Caco-2 (cell line): ENCODE measurements at regions not wholly inside any gene's neighbourhood (a gene's known extent, or its start where the extent isn't known, plus 50 kb on each side); places are given as distances from the start of the nearest gene placed in this dataset.

Experiments
- BruUV-seq: library from RNA; stranded (reverse); fragments of 400-500 nt; replicated peaks from 2 replicates; lab custom pipeline; 2021; lab: Mats Ljungman, UMichigan
- CTCF ChIA-PET: fragments of 300-600 bp; sonication (Branson Sonifier 250); formaldehyde crosslinking; loops from one replicate; lab custom pipeline; 2022; ENCODE audit warnings: antibody characterized with exemption; lab: Charles Lee
- POLR2A ChIA-PET: fragments of 300-600 bp; sonication (Branson Sonifier 250); formaldehyde crosslinking; loops from one replicate; lab custom pipeline; 2022; ENCODE audit warnings: antibody characterized with exemption; lab: Charles Lee
- DNase-seq, 2 experiments: peaks; one replicate each; pipeline versions ENCODE4 v3.0.0 to v3.0.0-alpha.2; 2020 to 2022
- H3K27me3 ChIP-seq: replicated peaks from 2 replicates; pipeline ENCODE4 v1.6.0; 2011; ENCODE audit warnings: low read length; ENCODE audit not compliant: control insufficient read depth, insufficient read depth
- H3K36me3 ChIP-seq: 2 replicates; pipeline ENCODE4 v1.5.1; 2011; ENCODE audit warnings: low read length; ENCODE audit not compliant: control insufficient read depth, insufficient read depth
- H3K4me1 ChIP-seq: fragments of 250-450 bp; sonication (Bioruptor Pico); 2 replicates; pipeline ENCODE4 v1.5.1; 2020; ENCODE audit warnings: mild to moderate bottlenecking
- H3K4me3 ChIP-seq: 2 replicates; pipeline ENCODE4 v1.5.1; 2011; ENCODE audit warnings: low read depth, mild to moderate bottlenecking, control low read depth, low read length
- H3K9me3 ChIP-seq: fragments of 250-450 bp; sonication (Bioruptor Pico); 2 replicates; pipeline ENCODE4 v1.5.1; 2020; ENCODE audit warnings: mild to moderate bottlenecking, moderate library complexity
- H3K27ac Mint-ChIP-seq: one replicate; pipeline ENCODE4 v1.8.0; 2022; ENCODE audit warnings: mixed read lengths; ENCODE audit not compliant: unreplicated experiment
- H3K27me3 Mint-ChIP-seq: one replicate; pipeline ENCODE4 v1.8.0; 2022; ENCODE audit warnings: mixed read lengths; ENCODE audit not compliant: insufficient read depth, unreplicated experiment
- H3K36me3 Mint-ChIP-seq: one replicate; pipeline ENCODE4 v1.8.0; 2022; ENCODE audit warnings: mild to moderate bottlenecking, mixed read lengths; ENCODE audit not compliant: insufficient read depth, unreplicated experiment
- H3K4me1 Mint-ChIP-seq: one replicate; pipeline ENCODE4 v1.8.0; 2022; ENCODE audit warnings: low read depth, mixed read lengths; ENCODE audit not compliant: unreplicated experiment
- H3K4me3 Mint-ChIP-seq: one replicate; pipeline ENCODE4 v1.8.0; 2022; ENCODE audit warnings: mild to moderate bottlenecking, moderate library complexity, mixed read lengths; ENCODE audit not compliant: unreplicated experiment
- H3K9me3 Mint-ChIP-seq: one replicate; pipeline ENCODE4 v1.8.0; 2022; ENCODE audit warnings: mixed read lengths; ENCODE audit not compliant: unreplicated experiment
- intact Hi-C: fragments of 100-400 bp; cut with micrococcal nuclease; formaldehyde crosslinking; loops from one replicate; pipeline ENCODE4 v1.10.0; 2022; ENCODE audit not compliant: unreplicated experiment
- TF ChIP-seq, protein P1 (sequence below), 2 experiments: fragments of 200-600 bp in 1 of 2; IDR thresholded peaks; 1 replicate in 1 of 2; 2 replicates in 1 of 2; pipeline versions ENCODE4 v1.5.1 to v1.8.0; 2011 to 2022; ENCODE audit warnings: antibody characterized with exemption in 1 of 2, control low read depth in 1 of 2, inconsistent platforms in 1 of 2, low read depth in 1 of 2, low read length in 1 of 2, mild to moderate bottlenecking in 1 of 2, moderate library complexity in 1 of 2; ENCODE audit not compliant: insufficient read depth in 1 of 2, severe bottlenecking in 1 of 2, unreplicated experiment in 1 of 2

DNA sequence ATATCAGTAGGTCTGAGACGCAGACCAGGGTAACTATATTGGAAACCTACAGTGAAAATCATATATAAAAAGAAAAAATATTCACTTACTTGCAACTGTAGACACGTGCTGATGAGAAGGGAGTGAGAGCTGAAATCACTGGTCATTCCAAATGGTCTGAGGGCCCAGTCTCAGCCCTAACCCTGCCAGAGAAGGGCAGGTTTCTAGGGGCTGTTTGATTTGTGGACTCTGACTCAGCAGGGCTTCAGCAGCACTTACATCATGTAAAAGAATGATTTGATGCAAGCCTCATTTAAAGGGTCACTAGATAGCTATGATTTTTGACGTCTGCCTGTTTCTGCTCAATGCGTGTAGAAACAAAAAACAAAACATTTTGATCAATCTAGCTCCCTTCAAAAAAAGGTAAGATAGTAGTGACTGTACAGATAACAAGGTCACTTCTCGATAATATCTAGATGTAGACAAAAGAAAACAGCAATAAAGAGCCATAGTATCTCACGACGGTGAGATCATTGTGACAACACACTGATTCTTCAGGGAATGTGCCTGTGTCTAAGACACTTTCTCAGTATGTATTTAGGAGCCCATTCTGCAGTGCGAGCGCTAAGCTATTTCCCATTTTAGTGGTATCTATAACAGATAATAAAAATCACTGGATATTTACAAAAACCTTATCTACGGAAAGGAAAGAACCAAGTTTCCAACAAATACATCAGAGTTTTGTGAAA is 307.2 kb downstream of the HIVEP2 start:
- no peaks in the 10 kb centered on the region for H3K9me3 ChIP-seq
- no peak overlapping the region for H3K4me3 Mint-ChIP-seq
- TF ChIP-seq, protein P1, sequence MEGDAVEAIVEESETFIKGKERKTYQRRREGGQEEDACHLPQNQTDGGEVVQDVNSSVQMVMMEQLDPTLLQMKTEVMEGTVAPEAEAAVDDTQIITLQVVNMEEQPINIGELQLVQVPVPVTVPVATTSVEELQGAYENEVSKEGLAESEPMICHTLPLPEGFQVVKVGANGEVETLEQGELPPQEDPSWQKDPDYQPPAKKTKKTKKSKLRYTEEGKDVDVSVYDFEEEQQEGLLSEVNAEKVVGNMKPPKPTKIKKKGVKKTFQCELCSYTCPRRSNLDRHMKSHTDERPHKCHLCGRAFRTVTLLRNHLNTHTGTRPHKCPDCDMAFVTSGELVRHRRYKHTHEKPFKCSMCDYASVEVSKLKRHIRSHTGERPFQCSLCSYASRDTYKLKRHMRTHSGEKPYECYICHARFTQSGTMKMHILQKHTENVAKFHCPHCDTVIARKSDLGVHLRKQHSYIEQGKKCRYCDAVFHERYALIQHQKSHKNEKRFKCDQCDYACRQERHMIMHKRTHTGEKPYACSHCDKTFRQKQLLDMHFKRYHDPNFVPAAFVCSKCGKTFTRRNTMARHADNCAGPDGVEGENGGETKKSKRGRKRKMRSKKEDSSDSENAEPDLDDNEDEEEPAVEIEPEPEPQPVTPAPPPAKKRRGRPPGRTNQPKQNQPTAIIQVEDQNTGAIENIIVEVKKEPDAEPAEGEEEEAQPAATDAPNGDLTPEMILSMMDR (IDR thresholded peaks at IDR 0.05; ENCODE audit: insufficient read depth in 1 of 2, low read depth in 1 of 2, low read length in 1 of 2, severe bottlenecking in 1 of 2, unreplicated experiment in 1 of 2) = no peak
- DNase-seq = no peak
- POLR2A ChIA-PET = no interaction called here
- intact Hi-C loops = no loop called here
- H3K4me1 ChIP-seq = no peaks in the 10 kb centered on the region
- H3K9me3 Mint-ChIP-seq = no peaks in the 10 kb centered on the region
- CTCF ChIA-PET = no interaction called here
- H3K27ac Mint-ChIP-seq = no peak overlapping the region
- no peaks in the 10 kb centered on the region for H3K27me3 Mint-ChIP-seq
- H3K27me3 ChIP-seq = no peaks in the 10 kb centered on the region
- H3K36me3 ChIP-seq = no peaks in the 10 kb centered on the region
- BruUV-seq = no TSS peak
- no peaks in the 10 kb centered on the region for H3K36me3 Mint-ChIP-seq
- H3K4me3 ChIP-seq = no peak overlapping the region
- H3K4me1 Mint-ChIP-seq = no peaks in the 10 kb centered on the region

DNA sequence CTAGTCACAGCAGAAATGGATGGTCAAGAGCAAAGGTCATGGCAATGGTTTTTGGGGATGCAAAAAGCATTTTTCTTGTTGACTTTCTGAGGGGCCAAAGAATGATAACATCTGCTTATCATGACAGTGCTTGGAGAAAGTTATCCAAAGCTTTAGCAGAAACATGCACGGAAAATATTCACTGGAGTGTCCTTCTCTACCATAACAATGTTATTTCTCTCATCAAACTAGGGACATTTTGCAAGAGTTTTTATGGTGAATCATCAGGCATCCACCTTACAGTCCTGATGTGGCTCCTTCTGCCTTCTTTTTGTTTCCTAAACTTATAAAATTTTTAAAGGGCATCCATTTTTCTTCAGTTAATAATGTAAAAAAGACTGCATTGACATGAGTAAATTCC is 302.3 kb downstream of the HIVEP2 start:
- intact Hi-C loops = no loop called here
- Histone ChIP-seq H3K4me1 (no peaks in the 10 kb centered on the region), H3K27me3 (no peaks in the 10 kb centered on the region), H3K36me3 (no peaks in the 10 kb centered on the region), H3K4me3 (no peak overlapping the region), H3K9me3 (no peaks in the 10 kb centered on the region)
- BruUV-seq = no TSS peak
- DNase-seq = no peak
- POLR2A ChIA-PET = no interaction called here
- H3K9me3 Mint-ChIP-seq = no peaks in the 10 kb centered on the region
- H3K36me3 Mint-ChIP-seq = no peaks in the 10 kb centered on the region
- CTCF ChIA-PET = no interaction called here
- H3K4me3 Mint-ChIP-seq = no peak overlapping the region
- H3K27ac Mint-ChIP-seq = no peak overlapping the region
- no peaks in the 10 kb centered on the region for H3K27me3 Mint-ChIP-seq
- TF ChIP-seq, protein P1 (IDR thresholded peaks at IDR 0.05; ENCODE audit: insufficient read depth in 1 of 2, low read depth in 1 of 2, low read length in 1 of 2, severe bottlenecking in 1 of 2, unreplicated experiment in 1 of 2) = no peak
- no peaks in the 10 kb centered on the region for H3K4me1 Mint-ChIP-seq

DNA sequence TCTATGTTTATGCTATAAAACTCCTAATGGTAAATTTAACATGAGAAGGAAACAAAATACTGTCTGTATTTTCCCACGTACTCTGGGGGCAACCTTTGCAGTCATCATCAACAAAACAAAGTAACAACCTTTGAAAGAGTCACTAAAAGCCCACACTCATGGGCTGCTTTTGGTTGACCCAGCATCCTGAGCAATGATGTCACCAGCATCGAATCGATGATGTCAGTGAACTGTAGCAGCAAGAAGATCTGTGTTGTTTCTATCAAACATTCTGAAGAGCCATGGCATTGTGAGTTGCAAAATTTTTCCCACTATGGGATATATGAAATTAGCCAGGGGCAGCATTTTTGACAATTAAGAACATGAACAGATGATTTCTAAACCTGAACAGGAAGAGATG is 300.1 kb downstream of the HIVEP2 start:
- TF ChIP-seq, protein P1 (IDR thresholded peaks at IDR 0.05; ENCODE audit: insufficient read depth in 1 of 2, low read depth in 1 of 2, low read length in 1 of 2, severe bottlenecking in 1 of 2, unreplicated experiment in 1 of 2) = no peak
- Histone ChIP-seq H3K4me3 (no peak overlapping the region), H3K36me3 (no peaks in the 10 kb centered on the region), H3K27me3 (no peaks in the 10 kb centered on the region), H3K4me1 (0 out of 2 replicates have a peak, but pooled peaks cover 6% of the 10 kb centered on the region), H3K9me3 (no peaks in the 10 kb centered on the region)
- no peaks in the 10 kb centered on the region for H3K36me3 Mint-ChIP-seq
- no peak overlapping the region for H3K4me3 Mint-ChIP-seq
- H3K27me3 Mint-ChIP-seq = no peaks in the 10 kb centered on the region
- H3K9me3 Mint-ChIP-seq = no peaks in the 10 kb centered on the region
- H3K27ac Mint-ChIP-seq = no peak overlapping the region
- POLR2A ChIA-PET = no interaction called here
- CTCF ChIA-PET = no interaction called here
- DNase-seq = no peak
- BruUV-seq = no TSS peak
- no peaks in the 10 kb centered on the region for H3K4me1 Mint-ChIP-seq
- intact Hi-C loops = no loop called here
